ENCODE measurements at regions not wholly inside any gene's neighbourhood (a gene's known extent, or its start where the extent isn't known, plus 50 kb on each side); places are given as distances from the start of the nearest gene placed in this dataset.

GRCh38 chr10:123521556-123521955 is 144.6 kb upstream of the GPR26 start:
- Histone ChIP-seq H3K9me3 (no peaks in the 10 kb centered on the region), H3K4me1 (no peaks in the 10 kb centered on the region), H3K4me3 (no peak overlapping the region), H3K27me3 (peaks cover 0 to 17% (median 0%) of the 10 kb centered on the region in 4 donors), H3K27ac (no peak overlapping the region), H3K36me3 (no peaks in the 10 kb centered on the region)
- TF ChIP-seq POLR2A (IDR thresholded peaks at IDR 0.05) (no peak), CTCF (IDR thresholded peaks at IDR 0.05) (no peak)
- 85 to 100% methylated on average over 2 to 6 of the region's 6 CpGs for WGBS, 2 donors
- no peak for DNase-seq
- intact Hi-C loops (cut with DNase I): no loop called here

GRCh38 chr10:123522702-123523312 is 143.3 kb upstream of the GPR26 start:
- Histone ChIP-seq H3K27me3 (peaks cover 0 to 17% (median 0%) of the 10 kb centered on the region in 4 donors), H3K36me3 (no peaks in the 10 kb centered on the region), H3K9me3 (no peaks in the 10 kb centered on the region), H3K4me3 (no peak overlapping the region), H3K27ac (no peak overlapping the region), H3K4me1 (no peaks in the 10 kb centered on the region)
- intact Hi-C loops (cut with DNase I): no loop called here
- DNase-seq: no peak
- 69 to 71% methylated on average over 10 of the region's 10 CpGs for WGBS, 2 donors
- TF ChIP-seq CTCF (IDR thresholded peaks at IDR 0.05) (no peak), POLR2A (IDR thresholded peaks at IDR 0.05) (no peak)

GRCh38 chr10:123523833-123524232 is 142.3 kb upstream of the GPR26 start:
- 65 to 75% methylated on average over 3 of the region's 3 CpGs for WGBS, 2 donors
- intact Hi-C loops (cut with DNase I): no loop called here

GRCh38 chr10:123526356-123527064 is 139.6 kb upstream of the GPR26 start:
- TF ChIP-seq CTCF (IDR thresholded peaks at IDR 0.05): no peak
- TF ChIP-seq POLR2A (IDR thresholded peaks at IDR 0.05): no peak
- Histone ChIP-seq H3K4me1 (no peaks in the 10 kb centered on the region), H3K27me3 (peaks cover 0 to 29% (median 0%) of the 10 kb centered on the region in 4 donors), H3K27ac (no peak overlapping the region), H3K9me3 (no peaks in the 10 kb centered on the region), H3K36me3 (no peaks in the 10 kb centered on the region), H3K4me3 (no peak overlapping the region)
- intact Hi-C loops (cut with DNase I): no loop called here
- 74 to 75% methylated on average over 5 to 7 of the region's 7 CpGs for WGBS, 2 donors
- DNase-seq: no peak

More at GRCh38 chr10:123523833-123524232, 142.3 kb upstream of the GPR26 start:
- Histone ChIP-seq H3K36me3 (no peaks in the 10 kb centered on the region), H3K27ac (no peak overlapping the region), H3K4me3 (no peak overlapping the region), H3K4me1 (no peaks in the 10 kb centered on the region), H3K27me3 (peaks cover 0 to 21% (median 0%) of the 10 kb centered on the region in 4 donors), H3K9me3 (no peaks in the 10 kb centered on the region)
- DNase-seq: no peak
- TF ChIP-seq POLR2A (IDR thresholded peaks at IDR 0.05): no peak
- no peak for TF ChIP-seq CTCF (IDR thresholded peaks at IDR 0.05)

GRCh38 chr10:123527151-123527550 is 139.0 kb upstream of the GPR26 start:
- no peak for DNase-seq
- no peaks in the 10 kb centered on the region for H3K36me3 ChIP-seq
- no peak overlapping the region for H3K4me3 ChIP-seq
- no peaks in the 10 kb centered on the region for H3K9me3 ChIP-seq
- H3K27me3 ChIP-seq: peaks cover 0 to 32% (median 0%) of the 10 kb centered on the region in 4 donors
- TF ChIP-seq POLR2A (IDR thresholded peaks at IDR 0.05) (no peak), CTCF (IDR thresholded peaks at IDR 0.05) (no peak)
- intact Hi-C loops (cut with DNase I): no loop called here
- H3K27ac ChIP-seq: no peak overlapping the region
- no peaks in the 10 kb centered on the region for H3K4me1 ChIP-seq

All from esophagus squamous epithelium (tissue), 5 donors.